COLO829 (cell line): ENCODE measurements at regions not wholly inside any gene's neighbourhood (a gene's known extent, or its start where the extent isn't known, plus 50 kb on each side); places are given as distances from the start of the nearest gene placed in this dataset.
A peak's percentile ranks its signal among the peaks of the same experiment; 100 is the strongest.

Source experiments
- DNase-seq: peaks from one replicate; pipeline ENCODE4 v3.0.0; 2012; ENCODE audit warnings: low spot score

DNA sequence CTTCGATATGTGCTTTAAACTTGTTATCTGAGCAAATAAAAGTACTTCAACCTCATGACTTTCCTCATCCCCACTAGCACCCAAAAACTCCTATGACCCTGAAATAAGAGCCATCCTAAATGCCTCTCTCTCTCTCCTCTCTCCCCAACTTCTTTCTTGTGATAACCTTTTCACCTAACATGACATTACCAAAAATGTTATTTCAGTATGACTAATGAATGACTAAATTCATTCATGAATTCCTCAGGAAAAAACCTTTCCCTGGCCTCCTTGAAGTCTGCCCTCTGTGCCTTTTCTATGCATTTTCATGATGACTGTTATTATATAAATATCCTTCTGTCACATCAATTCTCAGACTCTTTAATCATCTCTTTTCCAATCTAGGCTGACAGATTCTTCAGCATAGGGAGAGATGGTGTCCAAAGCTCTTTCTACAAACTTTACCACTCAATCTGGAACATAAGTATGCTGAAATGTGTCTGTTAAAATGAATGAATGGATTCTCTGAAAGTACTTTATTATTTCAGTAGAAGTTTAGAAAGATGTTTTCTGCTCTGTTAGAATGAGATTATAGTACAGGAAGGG is 114.3 kb upstream of the GGTLC1 start:
- peak; percentile 33 for DNase-seq

- DNase-seq = no peak
These were observed 113.7 kb upstream of the GGTLC1 start for GRCh38 chr20:24102290-24102689.

DNA sequence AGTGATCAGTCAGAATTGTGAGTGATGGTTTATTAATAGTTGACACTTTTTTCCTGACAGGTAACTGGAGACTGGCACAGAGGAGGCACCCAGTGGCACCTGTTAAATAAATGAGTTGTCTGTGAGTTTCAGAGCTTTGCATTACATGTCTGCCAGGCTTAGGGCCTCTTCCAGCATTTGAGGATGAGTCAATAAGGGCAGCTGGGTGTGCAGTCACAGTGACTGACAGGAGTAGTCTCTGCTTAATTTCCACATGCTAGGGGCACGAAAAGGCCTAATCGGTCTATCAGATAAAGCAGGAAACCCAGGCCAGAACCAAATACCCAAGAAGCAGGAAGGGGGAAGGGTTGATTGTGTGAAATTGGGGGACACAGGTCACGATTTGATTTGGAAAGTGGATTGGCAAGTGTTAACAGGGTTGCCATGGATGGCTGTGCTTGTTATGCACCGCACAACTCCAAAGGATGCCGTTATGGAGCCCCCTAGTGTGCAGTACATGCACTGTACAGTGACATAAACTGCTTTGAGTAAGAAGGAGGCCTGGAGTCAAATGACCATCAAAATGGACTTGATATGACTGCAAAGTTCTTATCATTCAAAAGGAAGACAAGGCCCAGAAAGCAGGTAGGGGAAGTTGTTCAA is 111.9 kb upstream of the GGTLC1 start:
- DNase-seq = peak; percentile 43

DNA sequence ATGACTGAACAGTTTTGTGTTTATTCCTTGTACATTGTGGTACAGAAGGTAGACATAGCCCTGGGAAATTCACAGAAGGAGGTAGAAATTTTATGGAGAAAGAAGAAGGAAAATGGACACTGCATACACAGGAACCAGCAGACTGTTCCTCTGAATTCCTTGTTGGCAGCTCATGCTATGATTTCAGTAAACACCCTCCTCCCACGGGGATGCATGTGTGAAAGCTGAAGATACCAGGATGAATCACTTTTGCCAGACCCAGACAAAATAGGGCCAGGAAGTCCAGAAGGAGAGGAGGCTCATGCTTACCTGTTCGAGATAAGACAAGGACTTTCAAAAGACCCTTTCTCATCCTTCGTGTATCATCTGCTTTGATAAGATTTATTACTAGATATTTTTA is 110.3 kb upstream of the GGTLC1 start:
- DNase-seq = no peak

DNA sequence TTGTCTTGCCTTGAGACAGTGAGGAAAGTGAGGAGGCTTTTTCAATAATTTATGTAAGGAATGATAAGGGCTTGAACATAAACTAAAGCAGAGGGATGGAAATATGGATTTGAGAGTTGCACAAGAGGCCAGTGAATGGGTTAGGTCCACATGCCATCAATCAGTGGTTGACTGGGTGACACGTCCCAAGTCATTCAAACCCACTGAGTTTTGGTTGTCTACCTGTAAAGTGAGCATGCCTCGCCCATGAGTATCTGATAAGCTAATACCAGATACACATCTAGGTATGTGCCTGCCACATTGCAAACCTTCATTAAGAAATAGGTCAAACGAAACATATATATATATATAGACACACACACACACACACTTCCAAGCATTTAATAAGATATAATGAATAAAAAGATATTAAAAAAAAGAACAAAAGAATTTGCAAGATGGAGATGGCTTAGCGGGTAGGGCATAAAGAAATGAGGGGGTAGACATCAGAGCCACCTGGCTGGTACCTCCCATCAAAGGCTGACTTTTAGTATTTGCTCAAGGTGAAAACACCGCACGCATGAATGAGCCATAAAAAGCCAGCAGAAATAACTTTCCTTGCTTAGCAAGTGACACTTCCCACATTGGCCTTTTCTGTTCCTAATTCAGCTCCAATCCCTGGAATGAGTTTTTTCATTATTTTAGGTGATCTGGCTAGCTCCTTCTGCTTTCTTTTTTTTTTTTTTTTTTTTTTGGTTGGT is 109.1 kb upstream of the GGTLC1 start:
- DNase-seq = no peak

- no peak for DNase-seq
These were observed 108.4 kb upstream of the GGTLC1 start for GRCh38 chr20:24096864-24097450.

DNA sequence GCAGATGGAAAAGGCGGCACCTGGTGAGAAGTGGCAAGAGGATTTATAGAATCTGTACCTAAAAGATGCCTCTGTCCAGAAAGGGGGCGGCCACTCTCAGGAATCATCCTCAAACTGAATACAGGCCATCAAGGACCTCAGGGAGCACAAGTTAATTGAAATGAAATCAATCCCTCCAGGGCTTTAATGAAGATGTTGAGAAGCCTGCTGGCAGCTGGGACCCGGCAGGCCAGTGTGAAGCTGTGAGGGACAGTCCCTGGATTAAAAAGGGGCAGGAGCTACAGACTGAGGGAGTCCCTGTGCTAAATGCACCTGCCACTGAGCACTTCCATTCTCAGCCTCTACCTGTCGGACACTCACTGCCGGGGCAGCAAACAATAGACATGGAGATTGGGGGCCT is 107.7 kb upstream of the GGTLC1 start:
- DNase-seq = no peak

- no peak for DNase-seq
These were observed 107.2 kb upstream of the GGTLC1 start for GRCh38 chr20:24095756-24096155.

- no peak for DNase-seq
These were observed 106.7 kb upstream of the GGTLC1 start for GRCh38 chr20:24095303-24095702.

DNA sequence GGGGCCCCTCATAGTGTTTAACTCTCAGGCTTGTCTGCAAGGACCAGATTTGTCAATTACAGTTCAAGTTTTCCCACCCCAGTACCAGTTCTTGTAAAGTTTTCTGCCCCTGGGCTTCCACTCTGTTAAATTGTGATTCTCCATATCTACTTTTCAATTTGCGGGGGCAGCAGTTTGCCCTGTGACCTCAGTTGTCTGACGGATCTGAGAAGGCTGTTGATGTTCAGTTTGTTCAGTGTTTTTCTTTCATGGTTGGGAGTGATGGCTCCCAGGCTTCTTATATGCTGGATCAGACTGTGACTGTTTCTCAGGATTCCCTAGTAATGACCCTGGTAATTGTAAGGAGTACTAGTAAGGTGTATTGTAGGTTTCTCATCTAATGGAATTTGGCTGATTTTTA is 101.0 kb upstream of the GGTLC1 start:
- DNase-seq = no peak

DNA sequence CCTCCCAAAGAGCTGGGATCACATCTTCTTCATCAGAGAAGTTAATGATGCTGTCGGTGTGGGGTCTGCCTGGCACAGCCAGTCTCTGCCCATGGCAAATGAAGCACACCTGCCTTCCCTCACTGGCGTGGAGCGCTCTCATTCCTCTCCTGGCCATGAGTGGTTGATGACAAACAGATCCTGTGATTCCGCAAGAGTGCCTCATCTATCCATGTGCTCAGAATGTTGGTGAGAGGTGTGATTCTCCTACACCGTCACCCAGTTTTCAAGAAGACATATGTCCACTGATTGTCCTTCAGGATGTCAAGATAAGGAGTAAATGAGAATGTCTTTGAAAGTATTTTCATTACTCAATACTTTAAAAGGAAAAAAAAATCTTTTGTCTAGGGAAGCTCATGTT is 97.5 kb upstream of the GGTLC1 start:
- no peak for DNase-seq

- DNase-seq = no peak
These were observed 95.7 kb upstream of the GGTLC1 start for GRCh38 chr20:24084281-24084680.

DNA sequence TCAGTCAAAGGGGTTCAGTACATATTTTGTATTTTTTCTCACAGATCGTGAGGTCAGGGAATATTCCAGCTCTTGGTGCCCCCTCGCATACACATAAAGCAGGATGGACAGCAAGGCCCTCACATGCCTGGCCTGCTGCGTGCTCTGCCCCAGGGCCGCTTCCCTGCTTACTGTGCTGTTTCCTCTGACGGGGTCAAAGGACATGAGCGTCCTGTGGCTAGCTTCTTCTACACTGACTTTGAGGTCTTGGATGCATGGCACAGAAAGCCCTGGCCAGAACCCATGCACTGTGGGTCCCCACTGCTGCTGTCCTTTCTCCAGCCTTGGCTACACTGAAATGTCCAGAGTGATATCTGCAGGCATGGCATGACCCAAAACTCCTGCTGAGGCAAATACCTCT is 92.5 kb upstream of the GGTLC1 start:
- DNase-seq = no peak

DNA sequence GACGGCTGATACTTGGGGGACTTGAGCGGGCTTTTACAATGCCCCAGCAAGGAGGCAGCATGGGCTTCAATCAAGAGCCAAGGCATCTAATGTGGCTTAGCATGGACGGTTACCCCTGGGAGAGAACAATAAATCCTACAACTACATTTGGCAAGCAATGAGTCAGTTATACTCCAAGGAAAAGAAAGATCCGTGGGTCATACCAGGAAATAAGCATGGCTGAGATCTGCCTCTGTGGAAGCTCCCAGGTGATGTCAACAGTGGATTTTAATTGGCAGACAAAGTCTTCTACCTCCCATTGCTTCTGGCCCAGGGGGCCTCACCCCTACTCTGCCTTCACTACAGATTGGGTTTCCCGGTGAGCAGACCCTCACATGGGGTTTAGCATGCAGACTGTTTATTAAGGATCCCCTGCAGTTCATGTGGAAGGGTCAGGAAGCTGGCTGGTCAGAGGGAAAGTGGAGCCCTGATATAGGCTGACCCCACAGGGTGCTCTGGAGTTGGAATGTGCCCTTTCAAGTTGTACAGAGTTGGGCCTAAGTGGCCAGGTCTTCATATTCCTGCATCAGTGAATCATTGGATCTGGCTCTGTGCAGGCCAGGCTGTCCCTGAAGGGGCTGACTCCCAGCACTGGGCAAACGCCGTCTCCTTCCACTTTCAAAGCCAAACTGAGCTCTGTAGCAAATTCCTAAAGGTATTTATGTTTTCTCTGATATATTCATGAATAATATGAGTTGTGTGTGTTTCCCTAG is 91.3 kb upstream of the GGTLC1 start:
- no peak for DNase-seq

DNA sequence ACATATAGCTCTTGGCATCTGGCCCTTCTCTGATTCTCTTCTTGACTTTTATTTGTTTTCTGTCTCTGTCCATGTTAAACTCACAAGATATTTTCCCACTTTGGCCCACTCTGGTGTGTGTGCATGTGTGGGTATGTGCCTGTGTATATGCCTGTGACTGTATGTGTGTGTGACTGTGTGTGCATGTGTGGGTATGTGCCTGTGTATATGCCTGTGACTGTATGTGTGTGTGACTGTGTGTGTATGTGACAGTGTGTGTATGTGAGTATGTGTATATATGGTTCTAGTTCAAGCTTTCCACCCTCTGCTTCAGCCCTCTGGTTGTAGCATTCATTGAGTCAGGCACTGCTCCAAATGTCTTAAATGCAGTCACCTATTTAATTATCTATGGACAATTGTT is 88.6 kb upstream of the GGTLC1 start:
- DNase-seq = no peak

- no peak for DNase-seq
These were observed 82.1 kb upstream of the GGTLC1 start for GRCh38 chr20:24070679-24071078.

GRCh38 chr20:24066076-24066700 is 77.6 kb upstream of the GGTLC1 start:
- no peak for DNase-seq

DNA sequence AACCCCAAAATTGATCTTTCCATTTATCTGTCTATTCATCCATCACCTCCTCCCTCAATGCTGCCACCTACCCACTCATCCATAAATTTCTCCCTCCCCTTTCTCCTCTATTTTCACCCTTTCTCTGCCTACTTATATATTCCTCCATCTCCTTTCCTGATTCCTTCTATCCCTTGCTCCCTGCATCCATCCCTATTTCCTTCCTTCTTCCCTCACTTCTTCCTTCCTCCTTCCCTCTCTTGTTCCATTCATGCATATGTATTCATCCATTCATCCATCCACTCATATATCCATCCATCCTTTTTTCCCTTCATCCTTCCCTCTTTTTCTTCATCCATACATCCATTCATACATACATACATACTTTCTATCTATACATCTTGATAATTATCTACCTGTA is 76.3 kb upstream of the GGTLC1 start:
- DNase-seq = no peak

GRCh38 chr20:24064092-24064491 is 75.5 kb upstream of the GGTLC1 start:
- no peak for DNase-seq

DNA sequence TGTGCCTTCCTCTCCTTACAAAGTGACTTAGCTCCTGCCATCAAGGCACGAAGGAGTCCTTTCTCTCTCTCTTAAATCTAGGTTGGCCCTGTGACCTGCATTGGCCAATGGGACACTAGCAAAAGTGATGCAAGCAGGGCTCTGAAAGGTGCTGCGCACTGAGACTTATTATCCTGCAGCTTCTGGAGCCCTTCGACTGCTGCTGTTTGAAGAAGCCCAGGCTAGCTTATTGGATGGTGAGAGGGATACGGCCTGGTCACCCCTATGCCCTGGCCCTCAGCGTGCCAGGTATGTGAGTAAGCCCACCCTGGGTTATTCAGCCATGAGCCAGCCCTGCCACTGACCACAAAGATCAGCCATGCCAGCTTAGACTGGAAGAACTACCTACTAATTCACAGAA is 74.5 kb upstream of the GGTLC1 start:
- no peak for DNase-seq

DNA sequence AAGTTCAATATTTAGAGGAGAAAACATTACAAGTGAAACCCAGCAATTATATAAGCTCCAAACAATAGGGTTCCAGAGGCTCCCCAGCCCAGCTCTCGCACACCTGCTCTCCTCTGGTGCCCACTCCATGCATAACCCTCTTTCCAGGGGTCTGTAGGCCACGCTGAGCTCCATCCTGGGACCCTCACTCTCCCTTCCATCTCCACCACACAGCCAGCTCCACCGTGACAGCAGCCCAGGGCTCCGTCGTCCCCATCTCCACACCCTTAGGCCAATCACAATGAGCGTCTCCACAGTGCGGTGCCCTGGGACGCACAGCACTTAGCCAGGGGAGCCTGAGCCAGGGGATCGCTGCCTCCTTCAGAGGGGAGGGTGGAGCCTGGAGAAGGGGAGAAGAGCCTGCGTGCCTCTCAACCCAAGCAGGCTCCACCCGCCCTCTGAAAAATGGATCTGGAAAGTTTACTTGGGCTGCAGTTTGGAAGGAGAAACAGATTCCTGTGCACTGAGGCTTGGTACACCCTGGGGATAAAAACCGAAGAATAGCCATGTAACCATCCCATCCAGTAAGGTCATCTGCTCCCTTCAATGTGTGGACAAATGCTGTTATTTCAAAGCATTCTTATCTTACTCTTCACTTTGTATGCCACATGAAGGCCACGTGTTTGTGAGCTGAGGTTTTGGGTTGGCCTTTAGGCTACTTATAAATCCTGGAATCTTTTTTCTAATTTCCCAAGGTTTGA is 72.4 kb upstream of the GGTLC1 start:
- DNase-seq = no peak
